Activated naive CD8-positive, alpha-beta T cell treated with anti-CD3 and anti-CD28 coated beads, Interleukin-2, amount 50 U/mL, for 16 hours (primary cell): ENCODE measurements at regions not wholly inside any gene's neighbourhood (a gene's known extent, or its start where the extent isn't known, plus 50 kb on each side); places are given as distances from the start of the nearest gene placed in this dataset.
"Not testable (repeated sequence)": the region's sequence is repeated elsewhere in the genome, so short reads cannot be mapped to it uniquely, and the experiment has no call there.

Source experiments
- DNase-seq: peaks from one replicate; pipeline ENCODE4 v3.0.0-alpha.2; 2020; ENCODE audit warnings: low read depth, low spot score

GRCh38 chr7:65146118-65146914 lies 139.8 kb upstream of the ERV3-1 start:
- DNase-seq: not testable (repeated sequence)

- DNase-seq: not testable (repeated sequence)
Observed at GRCh38 chr7:65145710-65146109, 139.2 kb upstream of the ERV3-1 start.

GRCh38 chr7:65145008-65145407 lies 138.5 kb upstream of the ERV3-1 start:
- DNase-seq: not testable (repeated sequence)

- not testable (repeated sequence) for DNase-seq
Observed at GRCh38 chr7:65144557-65144956, 138.1 kb upstream of the ERV3-1 start.

GRCh38 chr7:65144119-65144518 lies 137.6 kb upstream of the ERV3-1 start:
- not testable (repeated sequence) for DNase-seq

GRCh38 chr7:65141894-65142293 lies 135.4 kb upstream of the ERV3-1 start:
- DNase-seq: not testable (repeated sequence)

GRCh38 chr7:65141405-65141778 lies 134.9 kb upstream of the ERV3-1 start:
- not testable (repeated sequence) for DNase-seq

- not testable (repeated sequence) for DNase-seq
Observed at GRCh38 chr7:65140543-65141404, 134.3 kb upstream of the ERV3-1 start.

- not testable (repeated sequence) for DNase-seq
Observed at GRCh38 chr7:65136850-65137249, 130.4 kb upstream of the ERV3-1 start.

- DNase-seq: not testable (repeated sequence)
Observed at GRCh38 chr7:65133087-65133486, 126.6 kb upstream of the ERV3-1 start.

- not testable (repeated sequence) for DNase-seq
Observed at GRCh38 chr7:65132256-65132655, 125.8 kb upstream of the ERV3-1 start.

GRCh38 chr7:65127364-65127763 lies 120.9 kb upstream of the ERV3-1 start:
- DNase-seq: not testable (repeated sequence)

GRCh38 chr7:65124600-65124999 lies 118.1 kb upstream of the ERV3-1 start:
- DNase-seq: not testable (repeated sequence)

GRCh38 chr7:65105650-65106203 lies 99.2 kb upstream of the ERV3-1 start:
- not testable (repeated sequence) for DNase-seq

GRCh38 chr7:65100499-65100898 lies 94.0 kb upstream of the ERV3-1 start:
- DNase-seq: not testable (repeated sequence)

GRCh38 chr7:65081669-65082055 lies 75.2 kb upstream of the ERV3-1 start:
- not testable (repeated sequence) for DNase-seq

- peak; percentile 90 for DNase-seq
Observed at GRCh38 chr7:65080799-65081668, 74.5 kb upstream of the ERV3-1 start.

GRCh38 chr7:65074959-65075358 lies 68.5 kb upstream of the ERV3-1 start:
- not testable (repeated sequence) for DNase-seq

GRCh38 chr7:65073160-65073559 lies 66.7 kb upstream of the ERV3-1 start:
- not testable (repeated sequence) for DNase-seq

GRCh38 chr7:65071854-65072431 lies 65.5 kb upstream of the ERV3-1 start:
- not testable (repeated sequence) for DNase-seq

GRCh38 chr7:65069476-65069875 lies 63.0 kb upstream of the ERV3-1 start:
- not testable (repeated sequence) for DNase-seq
